ENCODE measurements at regions not wholly inside any gene's neighbourhood (a gene's known extent, or its start where the extent isn't known, plus 50 kb on each side); places are given as distances from the start of the nearest gene placed in this dataset.

GRCh38 chr4:157882901-157883300 lies 289.9 kb downstream of the GASK1B start:
- no peak overlapping the region for H3K27ac ChIP-seq
- CTCF ChIA-PET: no interaction called here
- TF ChIP-seq, protein P1, sequence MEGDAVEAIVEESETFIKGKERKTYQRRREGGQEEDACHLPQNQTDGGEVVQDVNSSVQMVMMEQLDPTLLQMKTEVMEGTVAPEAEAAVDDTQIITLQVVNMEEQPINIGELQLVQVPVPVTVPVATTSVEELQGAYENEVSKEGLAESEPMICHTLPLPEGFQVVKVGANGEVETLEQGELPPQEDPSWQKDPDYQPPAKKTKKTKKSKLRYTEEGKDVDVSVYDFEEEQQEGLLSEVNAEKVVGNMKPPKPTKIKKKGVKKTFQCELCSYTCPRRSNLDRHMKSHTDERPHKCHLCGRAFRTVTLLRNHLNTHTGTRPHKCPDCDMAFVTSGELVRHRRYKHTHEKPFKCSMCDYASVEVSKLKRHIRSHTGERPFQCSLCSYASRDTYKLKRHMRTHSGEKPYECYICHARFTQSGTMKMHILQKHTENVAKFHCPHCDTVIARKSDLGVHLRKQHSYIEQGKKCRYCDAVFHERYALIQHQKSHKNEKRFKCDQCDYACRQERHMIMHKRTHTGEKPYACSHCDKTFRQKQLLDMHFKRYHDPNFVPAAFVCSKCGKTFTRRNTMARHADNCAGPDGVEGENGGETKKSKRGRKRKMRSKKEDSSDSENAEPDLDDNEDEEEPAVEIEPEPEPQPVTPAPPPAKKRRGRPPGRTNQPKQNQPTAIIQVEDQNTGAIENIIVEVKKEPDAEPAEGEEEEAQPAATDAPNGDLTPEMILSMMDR (conservative IDR thresholded peaks at IDR 0.05; ENCODE audit: low read depth): no peak
- POLR2A ChIA-PET (ENCODE audit: low non-redundant PET): no interaction called here
- no peak for DNase-seq (ENCODE audit: low spot score)

DNA sequence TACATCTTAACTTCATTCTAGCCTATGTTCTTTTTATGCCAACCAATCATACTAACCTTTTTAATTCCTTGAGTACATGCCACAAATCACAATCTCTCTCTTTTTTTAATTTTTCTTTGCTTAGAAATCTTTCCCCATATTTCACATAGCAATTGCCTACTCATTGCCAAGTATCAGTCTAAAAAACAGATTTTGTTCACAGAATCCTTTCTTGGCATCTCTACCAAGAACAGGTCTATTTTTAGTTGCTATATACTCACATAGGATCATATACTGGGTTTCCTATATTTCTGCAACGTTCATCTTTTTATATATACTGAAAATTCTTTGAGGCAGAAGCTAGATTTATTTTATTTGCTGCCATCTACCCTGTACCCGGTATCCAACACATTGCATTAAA lies 292.1 kb downstream of the GASK1B start:
- no peak for DNase-seq (ENCODE audit: low spot score)
- TF ChIP-seq, protein P1 (conservative IDR thresholded peaks at IDR 0.05; ENCODE audit: low read depth): no peak
- ChIA-PET POLR2A (ENCODE audit: low non-redundant PET) (no interaction called here), CTCF (no interaction called here)
- H3K27ac ChIP-seq: no peak overlapping the region

GRCh38 chr4:157854819-157855218 lies 318.0 kb downstream of the GASK1B start:
- DNase-seq (ENCODE audit: low spot score): no peak
- no peak overlapping the region for H3K27ac ChIP-seq
- TF ChIP-seq, protein P1 (conservative IDR thresholded peaks at IDR 0.05; ENCODE audit: low read depth): no peak
- ChIA-PET CTCF (no interaction called here), POLR2A (ENCODE audit: low non-redundant PET) (no interaction called here)

- TF ChIP-seq, protein P1 (conservative IDR thresholded peaks at IDR 0.05; ENCODE audit: low read depth): no peak
- CTCF ChIA-PET: no interaction called here
- no peak overlapping the region for H3K27ac ChIP-seq
- POLR2A ChIA-PET (ENCODE audit: low non-redundant PET): no interaction called here
- no peak for DNase-seq (ENCODE audit: low spot score)
Observed at GRCh38 chr4:157840648-157841047, 332.2 kb downstream of the GASK1B start.

- CTCF ChIA-PET: no interaction called here
- POLR2A ChIA-PET (ENCODE audit: low non-redundant PET): no interaction called here
- no peak overlapping the region for H3K27ac ChIP-seq
- no peak for DNase-seq (ENCODE audit: low spot score)
- TF ChIP-seq, protein P1 (conservative IDR thresholded peaks at IDR 0.05; ENCODE audit: low read depth): no peak
Observed at GRCh38 chr4:157840034-157840433, 332.8 kb downstream of the GASK1B start.

DNA sequence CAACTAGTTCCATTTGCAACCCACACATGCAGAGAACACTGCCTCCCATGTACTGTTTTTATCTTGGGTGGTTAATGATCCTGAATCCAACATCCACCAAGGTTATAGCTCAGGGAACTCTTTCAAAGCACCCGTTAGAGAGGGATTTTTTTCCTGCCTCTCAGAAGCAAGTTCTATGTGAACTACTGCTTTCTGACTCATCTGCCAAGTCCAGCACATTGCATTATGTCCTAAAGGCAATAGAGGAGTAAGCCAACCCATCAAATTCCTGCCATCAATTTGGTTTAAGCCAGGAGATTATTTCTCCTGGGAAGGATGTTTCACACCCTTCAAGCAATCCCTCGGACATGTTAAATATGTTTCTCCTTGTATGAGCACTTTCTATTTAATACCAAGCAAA lies 334.5 kb downstream of the GASK1B start:
- POLR2A ChIA-PET (ENCODE audit: low non-redundant PET): no interaction called here
- DNase-seq (ENCODE audit: low spot score): no peak
- TF ChIP-seq, protein P1 (conservative IDR thresholded peaks at IDR 0.05; ENCODE audit: low read depth): no peak
- no peak overlapping the region for H3K27ac ChIP-seq
- CTCF ChIA-PET: no interaction called here

All from RWPE1 (cell line).